ENCODE measurements at regions not wholly inside any gene's neighbourhood (a gene's known extent, or its start where the extent isn't known, plus 50 kb on each side); places are given as distances from the start of the nearest gene placed in this dataset.
"Not testable (repeated sequence)": the region's sequence is repeated elsewhere in the genome, so short reads cannot be mapped to it uniquely, and the experiment has no call there.

DNA sequence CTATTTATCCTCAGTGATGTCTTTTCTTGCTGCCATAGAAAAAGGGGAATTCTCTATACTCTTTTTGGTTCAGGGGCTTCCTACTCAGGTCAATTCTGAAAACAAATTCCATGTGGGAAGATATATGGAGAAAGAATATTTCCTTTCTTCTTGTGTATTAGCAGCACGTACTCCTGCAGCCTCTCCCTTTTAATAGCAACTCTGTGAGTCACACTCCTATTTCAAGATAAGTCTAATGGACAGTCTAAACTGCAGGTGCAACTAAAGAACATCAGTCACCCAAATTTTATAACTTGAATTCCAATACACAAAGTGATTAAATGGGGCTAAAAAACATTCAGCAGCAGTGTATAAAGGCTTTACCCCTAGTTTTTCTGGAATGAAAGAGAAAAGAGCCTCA is 942.2 kb downstream of the CNTNAP5 start:
- no peak for DNase-seq (ENCODE audit: low spot score)

DNA sequence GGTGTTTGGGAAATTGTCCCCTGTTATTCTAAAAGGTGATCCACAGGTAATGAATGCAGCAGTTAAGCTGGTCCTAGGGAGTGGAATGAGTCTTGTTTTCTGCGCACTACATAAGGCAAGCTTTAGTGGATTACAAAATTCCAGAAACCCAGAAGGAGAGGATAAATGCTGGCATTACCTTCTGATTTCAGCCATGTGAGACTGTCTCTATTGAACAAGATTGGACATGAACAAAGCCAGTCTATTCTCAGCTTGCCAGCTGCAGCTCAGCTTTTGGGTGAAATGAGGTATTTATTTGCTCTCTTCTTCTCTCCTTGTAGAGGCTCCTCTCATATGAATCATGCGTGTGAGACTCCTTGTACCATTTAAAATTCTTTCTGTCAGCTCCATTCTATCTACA is 944.9 kb downstream of the CNTNAP5 start:
- DNase-seq (ENCODE audit: low spot score), result no peak

DNA sequence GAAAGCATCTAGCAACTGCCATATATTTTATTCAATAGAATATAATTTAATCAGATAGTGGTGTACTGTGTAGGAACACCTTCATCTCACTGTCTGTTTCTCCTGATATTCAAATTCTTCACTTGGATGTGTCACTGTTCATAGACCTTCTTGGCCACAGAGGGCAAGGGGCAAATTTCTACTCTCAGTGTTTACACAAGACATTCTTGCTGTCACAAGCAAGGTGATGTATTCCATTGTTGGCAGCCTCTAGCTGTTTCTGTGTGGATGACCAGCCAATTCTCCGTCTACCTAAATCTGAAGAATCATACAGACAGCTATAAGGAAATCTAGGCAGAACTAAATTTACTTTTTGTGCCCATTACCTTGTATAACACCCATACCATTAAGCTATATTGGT is 948.3 kb downstream of the CNTNAP5 start:
- DNase-seq (ENCODE audit: low spot score), result no peak

DNA sequence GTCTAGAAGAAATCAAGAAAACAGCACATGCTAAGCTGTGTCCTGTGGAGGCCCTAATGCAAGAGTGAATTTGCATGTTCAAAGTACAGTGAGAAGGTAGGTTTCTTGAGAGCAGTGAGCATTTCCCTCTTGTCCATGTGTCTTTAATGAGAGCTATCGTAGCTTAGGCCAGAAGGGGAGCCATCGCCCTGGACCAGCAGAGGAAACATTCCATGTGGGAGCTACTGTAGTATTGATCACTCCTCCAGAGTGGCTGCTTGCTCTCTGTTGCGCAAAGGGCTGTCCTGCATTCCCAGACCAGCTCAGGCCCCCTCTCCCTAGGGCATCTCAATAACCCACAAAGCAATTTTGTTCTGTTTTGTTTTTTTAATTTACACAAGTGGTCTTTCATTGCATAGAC is 950.1 kb downstream of the CNTNAP5 start:
- peak; percentile 17 for DNase-seq (ENCODE audit: low spot score)

DNA sequence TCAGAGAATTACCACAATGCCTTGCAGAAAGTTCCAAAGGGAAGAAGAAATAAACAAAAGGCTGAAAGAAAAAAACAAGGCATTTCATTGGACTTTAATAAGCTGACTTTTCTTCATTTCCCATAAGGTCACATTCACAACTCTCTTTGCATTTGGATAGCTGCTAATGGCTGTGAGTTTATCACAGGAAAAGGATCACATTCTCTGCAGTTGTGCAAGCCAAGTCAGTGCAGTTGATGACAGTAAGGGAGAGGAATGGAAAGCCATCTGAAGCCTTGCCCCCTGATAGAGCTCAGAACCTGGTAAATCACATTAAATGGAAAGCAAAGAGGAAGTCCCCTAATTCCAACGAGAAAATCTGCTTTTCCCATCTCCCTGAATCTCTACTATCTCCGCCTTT is 950.6 kb downstream of the CNTNAP5 start:
- DNase-seq (ENCODE audit: low spot score), result no peak

DNA sequence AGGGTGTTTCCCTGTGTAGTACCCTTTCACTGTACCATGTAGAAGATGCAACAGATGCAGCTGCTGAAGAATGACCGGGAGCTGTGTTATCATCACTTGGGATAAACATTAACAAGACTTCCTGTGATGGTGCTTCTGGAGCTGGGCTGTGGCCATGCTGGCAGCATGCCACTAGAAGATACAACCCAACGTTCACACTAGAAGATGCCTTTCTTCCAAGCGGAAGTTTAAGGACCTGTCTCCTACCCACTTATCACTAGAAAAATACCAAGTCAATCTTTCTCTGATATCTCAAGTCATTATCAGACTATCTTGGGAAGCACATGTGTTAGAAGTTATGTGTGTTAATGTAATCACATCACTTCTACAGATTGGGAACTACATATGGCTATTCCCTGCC is 953.5 kb downstream of the CNTNAP5 start:
- no peak for DNase-seq (ENCODE audit: low spot score)

DNA sequence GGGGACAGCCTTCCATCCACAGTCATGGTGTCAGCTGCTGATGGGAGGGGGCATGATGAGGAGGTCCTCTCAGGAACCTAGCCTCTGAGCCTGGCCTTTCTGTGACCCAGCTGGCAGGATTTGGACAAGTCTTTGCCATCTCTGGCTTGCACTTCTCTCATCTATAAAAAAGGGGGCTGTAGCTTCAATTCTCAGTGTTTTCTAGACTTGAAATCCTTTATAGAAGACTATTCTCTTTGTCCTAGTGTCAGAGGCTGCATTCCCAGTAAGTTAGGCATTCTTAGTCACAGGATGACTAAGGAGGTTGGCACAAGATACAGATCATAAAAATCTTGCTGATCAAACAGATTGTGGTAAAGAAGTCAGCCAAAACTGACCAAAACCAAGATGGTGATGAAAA is 958.5 kb downstream of the CNTNAP5 start:
- no peak for DNase-seq (ENCODE audit: low spot score)

DNA sequence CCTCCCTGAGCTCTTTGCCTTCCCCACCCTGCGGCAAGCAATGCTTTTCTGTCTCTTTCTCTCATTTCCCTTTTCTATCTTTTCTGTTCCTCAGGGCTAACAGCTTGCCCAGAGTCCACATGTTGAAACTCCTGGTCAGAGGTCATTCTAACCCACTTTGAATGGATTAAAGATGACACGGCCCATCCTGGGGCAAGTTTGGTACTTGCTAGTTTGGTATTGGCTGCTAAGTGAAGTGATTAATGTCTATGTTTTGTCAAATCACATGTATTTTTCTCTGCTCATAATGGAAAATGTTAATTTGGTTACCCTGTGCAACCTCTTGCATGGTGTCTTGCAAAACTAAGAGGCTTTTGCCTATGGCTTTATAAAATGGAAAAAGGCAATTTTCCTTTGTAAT is 960.2 kb downstream of the CNTNAP5 start:
- no peak for DNase-seq (ENCODE audit: low spot score)

DNA sequence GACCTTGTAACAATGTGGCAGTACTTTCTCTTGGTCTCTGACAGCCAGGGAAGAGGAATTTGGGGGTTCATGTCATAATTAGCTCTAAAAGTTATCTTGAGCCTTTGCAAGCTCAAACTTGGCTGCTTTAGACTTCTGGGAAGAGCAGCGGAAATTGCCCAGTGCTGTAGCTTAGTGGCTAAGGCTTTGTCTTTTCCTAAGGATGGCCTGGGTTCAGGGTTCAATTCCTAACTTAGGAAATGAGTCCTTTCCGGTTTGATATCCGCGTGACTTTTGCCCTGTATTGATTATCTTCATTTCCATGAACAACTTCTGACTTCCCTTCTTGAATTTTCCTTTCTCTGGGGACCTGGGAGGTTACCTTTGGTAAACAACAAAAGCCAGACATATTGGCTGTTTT is 961.0 kb downstream of the CNTNAP5 start:
- no peak for DNase-seq (ENCODE audit: low spot score)

DNA sequence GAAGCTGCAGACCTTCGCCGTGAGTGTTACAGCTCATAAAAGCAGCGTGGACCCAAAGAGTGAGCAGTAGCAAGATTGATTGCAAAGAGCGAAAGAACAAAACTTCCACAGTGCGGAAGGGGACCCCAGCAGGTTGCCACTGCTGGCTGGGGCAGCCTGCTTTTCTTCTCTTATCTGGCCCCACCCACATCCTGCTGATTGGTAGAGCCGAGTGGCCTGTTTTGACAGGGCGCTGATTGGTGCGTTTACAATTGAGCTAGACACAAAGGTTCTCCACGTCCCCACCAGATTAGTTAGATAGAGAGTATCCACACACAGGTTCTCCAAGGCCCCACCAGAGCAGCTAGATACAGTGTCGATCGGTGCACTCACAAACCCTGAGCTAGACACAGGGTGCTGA is 961.8 kb downstream of the CNTNAP5 start:
- not testable (repeated sequence) for DNase-seq (ENCODE audit: low spot score)

DNA sequence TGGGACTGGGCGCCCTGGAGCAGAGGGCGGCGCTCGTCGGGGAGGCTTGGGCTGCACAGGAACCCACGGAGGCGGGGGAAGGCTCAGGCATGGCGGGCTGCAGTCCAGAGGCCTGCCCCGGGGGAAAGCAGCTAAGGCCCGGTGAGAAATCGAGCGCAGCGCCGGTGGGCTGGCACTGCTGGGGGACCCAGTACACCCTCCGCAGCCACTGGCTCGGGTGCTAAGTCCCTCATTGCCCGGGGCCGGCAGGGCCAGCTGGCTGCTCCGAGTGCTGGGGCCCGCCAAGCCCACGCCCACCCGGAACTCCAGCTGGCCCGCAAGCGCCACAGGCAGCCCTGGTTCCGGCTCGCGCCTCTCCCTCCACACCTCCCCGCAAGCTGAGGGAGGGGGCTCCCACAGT is 962.3 kb downstream of the CNTNAP5 start:
- not testable (repeated sequence) for DNase-seq (ENCODE audit: low spot score)

DNA sequence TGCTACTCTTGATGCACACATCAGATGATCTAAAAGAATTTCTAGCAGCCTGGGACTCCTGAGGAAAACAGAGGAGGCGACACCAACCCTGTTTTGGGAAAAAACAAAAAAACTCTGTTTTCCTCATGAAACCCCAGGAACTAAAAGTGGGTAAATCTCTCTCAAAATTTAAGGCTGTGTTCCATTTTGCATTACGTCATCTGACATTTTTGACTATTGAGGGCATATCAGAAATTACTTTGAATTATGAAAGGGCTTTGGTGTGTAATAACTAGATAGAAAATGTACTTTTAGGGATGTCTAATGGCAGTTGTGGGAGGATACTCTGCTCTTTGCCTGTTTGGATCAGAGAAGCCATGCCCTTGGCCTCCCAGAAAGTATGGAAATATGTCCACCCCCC is 963.0 kb downstream of the CNTNAP5 start:
- no peak for DNase-seq (ENCODE audit: low spot score)

DNA sequence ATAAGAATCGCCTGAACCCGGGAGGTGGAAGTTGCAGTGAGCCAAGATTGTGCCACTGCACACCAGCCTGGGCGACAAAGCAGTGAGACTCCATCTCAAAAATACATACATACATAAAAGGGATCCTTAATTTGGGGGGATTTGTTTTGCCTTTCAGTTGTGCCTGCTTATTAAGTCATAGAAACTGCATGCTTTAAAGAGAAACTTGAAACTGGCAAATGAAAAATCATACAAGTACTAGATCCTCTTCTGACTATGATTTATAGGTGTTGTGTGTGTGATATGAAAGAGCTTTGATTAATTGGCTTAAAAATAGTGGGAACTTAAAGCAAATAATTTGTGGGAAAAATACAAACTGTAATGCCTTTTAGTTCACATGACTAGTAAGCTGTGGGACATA is 963.7 kb downstream of the CNTNAP5 start:
- no peak for DNase-seq (ENCODE audit: low spot score)

DNA sequence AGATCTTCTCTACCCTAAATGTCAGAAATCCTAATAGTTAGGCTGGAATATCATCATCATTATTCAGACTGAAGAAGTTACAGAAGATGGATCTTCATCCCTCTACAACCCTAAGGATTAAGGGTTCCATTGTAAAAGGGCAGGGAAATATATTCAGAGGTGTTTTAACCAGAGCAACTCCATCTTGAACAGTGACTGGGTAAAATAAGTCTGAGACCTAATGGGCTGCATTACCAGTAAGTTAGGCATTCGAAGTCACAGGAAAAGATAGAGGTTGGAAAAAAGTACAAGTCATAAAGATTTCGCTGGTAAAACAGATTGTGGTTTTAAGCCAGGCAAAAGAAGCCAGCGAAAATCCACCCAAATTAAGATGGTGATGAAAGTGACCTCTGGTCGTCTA is 968.7 kb downstream of the CNTNAP5 start:
- no peak for DNase-seq (ENCODE audit: low spot score)

DNA sequence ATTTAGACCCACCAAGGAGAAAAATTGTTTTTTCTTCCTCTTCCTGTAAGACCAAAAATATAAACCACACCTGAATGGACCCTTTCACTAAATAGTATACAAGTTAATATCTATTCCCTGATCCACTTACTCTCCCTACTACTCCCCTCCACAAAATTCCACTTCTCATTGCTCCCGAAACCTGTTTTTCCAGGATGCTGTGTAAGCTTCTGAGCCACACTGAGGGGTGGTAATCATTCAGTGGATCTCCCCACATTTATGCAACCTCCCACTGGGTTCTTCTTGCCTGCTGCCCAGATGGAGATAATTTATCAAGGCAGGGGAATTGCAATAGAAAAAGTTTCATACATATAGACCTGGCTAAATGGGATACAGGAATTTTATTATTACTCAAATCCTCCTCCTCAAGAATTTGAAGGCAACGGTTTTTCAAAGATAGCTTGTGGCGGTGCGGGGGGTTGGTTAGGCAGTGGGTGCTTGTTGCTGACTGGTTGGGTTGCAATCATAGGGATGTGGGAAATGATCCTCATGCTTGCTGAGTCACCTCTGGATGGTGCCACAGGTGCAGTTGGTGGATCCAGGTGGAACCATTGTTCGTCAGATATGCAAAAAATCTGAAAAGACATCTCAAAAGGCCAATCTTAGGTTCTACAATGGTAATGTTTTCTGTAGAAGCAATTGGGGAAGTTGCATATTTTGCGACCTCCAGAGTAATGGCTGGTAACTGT is 970.3 kb downstream of the CNTNAP5 start:
- DNase-seq (ENCODE audit: low spot score), result no peak

DNA sequence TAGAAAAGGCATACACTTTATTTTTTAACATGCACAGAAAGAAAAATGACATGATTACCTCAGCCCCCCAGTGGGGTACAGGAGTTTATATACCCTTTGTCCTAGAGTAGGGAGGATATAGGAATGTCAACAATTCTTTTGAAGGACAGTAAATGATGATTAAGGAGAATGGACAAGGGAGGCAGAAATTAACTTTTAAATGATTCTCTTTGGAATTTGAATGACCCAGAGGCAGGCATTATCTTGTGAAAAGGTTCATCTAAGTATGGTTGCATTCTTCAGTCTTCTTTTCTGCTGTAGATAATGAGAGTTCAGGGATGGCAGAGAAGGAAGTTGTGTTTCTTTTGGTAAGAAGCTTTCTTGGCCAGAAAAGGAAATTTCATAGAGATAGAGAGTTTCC is 971.3 kb downstream of the CNTNAP5 start:
- DNase-seq (ENCODE audit: low spot score), result no peak

DNA sequence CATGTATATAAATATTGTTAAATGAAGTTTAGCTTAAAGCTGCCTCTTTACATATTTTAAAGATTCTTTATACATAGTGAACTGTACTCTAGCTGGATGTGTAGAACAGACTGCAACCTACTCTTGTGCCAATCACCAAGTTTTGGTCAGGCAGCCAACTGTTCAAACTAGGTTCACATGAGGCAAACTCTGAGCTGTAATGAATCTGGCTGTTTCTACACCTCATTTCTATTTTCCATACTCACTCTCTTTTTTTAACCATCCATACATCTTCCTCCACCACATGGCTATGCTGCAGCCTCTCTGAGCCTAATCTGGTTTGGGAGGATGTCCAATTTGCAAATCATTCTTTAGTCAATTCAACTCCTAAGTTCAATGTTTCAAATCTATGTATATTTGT is 974.8 kb downstream of the CNTNAP5 start:
- DNase-seq (ENCODE audit: low spot score), result no peak

DNA sequence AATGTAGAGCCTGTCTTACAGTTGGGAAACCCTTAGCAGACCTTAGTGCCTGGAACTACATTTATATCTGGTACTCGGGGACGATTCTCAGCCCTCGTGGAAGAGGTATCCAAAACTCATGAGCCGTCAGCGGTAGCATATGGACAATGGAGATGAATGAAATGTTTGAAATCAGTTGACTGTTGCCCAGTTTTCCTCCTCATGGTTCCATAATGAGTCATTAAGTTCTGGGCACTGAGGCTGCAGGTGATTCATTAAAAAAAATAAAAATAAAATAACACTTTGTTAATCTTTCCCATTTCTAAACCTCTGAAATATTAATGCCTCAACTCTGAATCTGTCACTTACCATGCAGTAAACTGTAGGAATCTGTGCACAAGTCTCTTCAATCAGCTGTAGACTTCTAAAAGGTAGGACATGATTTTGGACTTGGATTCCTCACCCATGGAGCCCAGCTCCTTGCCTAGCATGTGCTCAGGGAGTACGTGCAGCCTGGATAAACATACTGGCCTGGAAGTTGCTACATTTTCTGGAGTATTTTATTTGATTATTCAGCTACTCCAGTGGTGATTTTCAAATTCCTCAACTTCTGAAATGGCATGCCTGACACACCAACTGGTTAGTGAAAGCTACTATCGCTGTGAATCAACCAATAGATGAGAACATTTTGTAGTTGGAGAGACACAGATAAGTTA is 979.2 kb downstream of the CNTNAP5 start:
- DNase-seq (ENCODE audit: low spot score), result no peak

DNA sequence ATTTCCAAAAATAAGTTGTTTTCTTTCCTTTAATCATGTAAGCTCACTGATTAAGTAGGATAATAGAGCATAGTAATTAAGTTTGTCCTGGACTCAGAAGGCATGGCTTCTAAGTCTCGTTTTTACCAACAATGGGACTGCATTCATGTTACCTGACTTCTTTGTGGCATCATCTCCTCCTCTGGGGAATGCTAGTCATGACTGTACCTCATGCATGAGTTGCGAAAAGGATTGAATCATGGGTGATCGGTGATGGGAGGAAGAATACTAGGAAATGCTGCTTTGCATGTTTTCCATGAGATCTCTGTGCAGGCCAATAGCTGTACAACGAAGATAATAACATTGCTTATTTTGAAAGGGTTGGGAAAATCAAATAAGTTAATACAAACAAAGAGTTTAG is 981.6 kb downstream of the CNTNAP5 start:
- DNase-seq (ENCODE audit: low spot score), result no peak

DNA sequence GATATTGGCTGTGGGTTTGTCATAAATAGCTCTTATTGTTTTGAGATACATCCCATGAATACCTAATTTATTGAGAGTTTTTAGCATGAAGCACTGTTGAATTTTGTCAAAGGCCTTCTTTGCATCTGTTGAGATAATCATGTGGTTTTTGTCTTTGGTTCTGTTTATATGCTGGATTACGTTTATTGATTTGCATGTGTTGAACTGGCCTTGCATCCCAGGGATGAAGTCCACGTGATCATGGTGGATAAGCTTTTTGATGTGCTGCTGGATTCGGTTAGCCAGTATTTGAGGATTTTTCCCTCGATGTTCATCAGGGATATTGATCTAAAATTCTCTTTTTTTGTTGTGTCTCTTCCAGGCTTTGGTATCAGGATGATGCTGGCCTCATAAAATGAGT is 1003.6 kb downstream of the CNTNAP5 start:
- DNase-seq (ENCODE audit: low spot score), result not testable (repeated sequence)

DNA sequence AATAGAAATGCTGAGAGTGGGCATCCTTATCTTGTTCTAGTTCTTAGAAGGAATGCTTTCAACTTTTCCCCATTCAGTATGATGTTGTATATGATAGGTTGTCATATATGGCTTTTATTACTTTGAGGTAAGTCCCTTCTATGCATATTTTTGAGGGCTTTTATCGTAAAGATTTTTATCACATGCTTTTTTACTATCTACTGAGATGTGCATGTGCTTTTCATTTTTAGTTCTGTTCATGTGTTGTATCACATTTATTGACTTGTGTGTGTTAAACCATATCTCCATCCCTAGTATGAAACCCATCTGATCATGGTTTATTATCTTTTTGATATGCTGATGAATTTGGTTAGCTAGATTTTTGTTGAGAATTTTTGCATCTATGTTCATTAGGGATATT is 1008.8 kb downstream of the CNTNAP5 start:
- DNase-seq (ENCODE audit: low spot score), result no peak

DNA sequence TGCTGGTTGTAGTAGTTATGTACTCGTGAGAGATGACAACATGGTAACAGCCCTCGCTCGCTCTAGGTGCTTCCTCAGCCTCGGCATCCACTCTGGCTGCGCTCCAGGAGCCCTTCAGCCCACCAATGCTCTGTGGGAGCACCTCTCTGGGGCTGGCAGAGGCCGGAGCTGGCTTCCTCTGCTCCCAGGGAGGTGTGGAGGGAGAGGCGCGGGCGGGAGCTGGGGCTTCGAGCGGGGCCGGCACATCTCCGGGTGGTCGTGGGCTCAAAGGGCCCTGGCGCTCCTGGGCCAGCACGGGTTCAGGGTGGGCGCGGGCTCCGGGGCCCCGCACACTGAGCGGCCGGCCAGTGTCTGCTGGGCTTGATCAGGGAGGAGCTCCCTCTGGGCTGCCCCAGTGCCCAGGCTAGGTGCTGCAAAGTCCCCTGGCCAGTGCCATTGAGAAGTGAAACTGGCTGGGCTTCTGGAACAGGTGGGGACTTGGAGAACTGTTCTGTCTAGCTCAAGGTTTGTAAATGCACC is 1012.1 kb downstream of the CNTNAP5 start:
- no peak for DNase-seq (ENCODE audit: low spot score)

DNA sequence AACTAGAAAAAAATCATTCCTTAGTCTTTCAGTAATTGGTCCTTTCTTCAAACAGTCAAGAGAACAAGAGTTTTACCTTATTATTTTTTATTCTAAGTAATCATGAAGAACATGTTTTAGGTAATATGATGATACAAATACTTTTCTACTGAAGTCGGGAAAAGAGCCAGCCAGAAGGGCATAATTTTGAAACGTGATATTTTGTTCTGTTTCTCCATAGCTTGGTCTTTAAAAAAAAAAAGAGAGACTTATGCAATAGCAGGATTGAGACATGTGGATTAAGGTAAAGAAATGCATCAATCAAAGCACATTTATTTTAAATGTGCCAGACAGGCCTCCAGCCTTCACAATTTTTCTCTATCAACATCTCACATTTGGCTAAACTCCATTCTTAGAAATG is 1016.8 kb downstream of the CNTNAP5 start:
- no peak for DNase-seq (ENCODE audit: low spot score)

DNA sequence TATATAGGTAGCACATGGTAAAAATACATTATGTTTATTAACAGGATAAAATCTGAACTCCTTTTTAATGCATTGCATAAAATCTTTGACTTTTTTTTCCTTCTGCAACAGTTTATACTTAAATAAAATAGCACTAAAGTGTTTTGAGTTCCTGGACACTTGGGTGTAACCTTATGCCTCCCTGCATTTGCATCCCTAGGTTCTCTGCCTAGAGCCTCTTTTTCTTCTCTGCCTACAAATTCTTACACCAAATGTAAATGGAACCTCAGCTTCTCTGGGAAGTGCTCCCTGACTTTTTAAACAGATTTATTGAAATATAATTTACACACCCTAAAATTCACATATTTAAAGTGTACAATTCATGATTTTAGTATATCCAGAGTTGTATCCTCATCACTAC is 1017.6 kb downstream of the CNTNAP5 start:
- no peak for DNase-seq (ENCODE audit: low spot score)
